Ovary (tissue), 3 donors: ENCODE measurements at regions not wholly inside any gene's neighbourhood (a gene's known extent, or its start where the extent isn't known, plus 50 kb on each side); places are given as distances from the start of the nearest gene placed in this dataset.

Source experiments
- CTCF ChIP-seq, 3 donors: fragments of 450-650 bp in 2 of 3; fragments of 200-600 bp in 1 of 3; IDR thresholded peaks; one replicate each; pipeline versions ENCODE4 v1.5.1 to v1.8.0; 2016 to 2022; ENCODE audit warnings: antibody characterized with exemption in 3 of 3, mild to moderate bottlenecking in 1 of 3
- EP300 ChIP-seq: sonication (generic); formaldehyde crosslinking; IDR thresholded peaks from one replicate; pipeline ENCODE4 v1.6.1; 2017; ENCODE audit warnings: antibody characterized with exemption
- donor health status: DM: no; HTN: no; CAD: no.

GRCh38 chr18:29741461-29741860 is 1301.1 kb downstream of the DSC3 start:
- no peak for TF ChIP-seq CTCF (IDR thresholded peaks at IDR 0.05)
- TF ChIP-seq EP300 = no peak
